HEK293 (cell line): ENCODE measurements at regions not wholly inside any gene's neighbourhood (a gene's known extent, or its start where the extent isn't known, plus 50 kb on each side); places are given as distances from the start of the nearest gene placed in this dataset.

Experiments
- CTCF ChIA-PET: fragments of 350-600 bp; formaldehyde crosslinking; extraction: SDS; loops from one replicate; lab custom pipeline; 2021; ENCODE audit warnings: antibody characterized with exemption; lab: Yijun Ruan, JAX
- POLR2A ChIA-PET: fragments of 300-600 bp; formaldehyde crosslinking; extraction: SDS; loops from one replicate; lab custom pipeline; 2020; ENCODE audit warnings: antibody characterized with exemption, inconsistent platforms; lab: Yijun Ruan, JAX
- H3K27ac ChIP-seq: fragments of 200-500 bp; sonication (Bioruptor generic); 2 replicates; pipeline ENCODE4 v1.5.1; 2014; ENCODE audit warnings: low read depth, low read length, control low read depth, inconsistent platforms; ENCODE audit errors: extremely low read depth
- H3K36me3 ChIP-seq, 2 experiments: fragments of 200-500 bp in 1 of 2; sonication (Bioruptor generic) in 1 of 2; 1 replicate in 1 of 2; 2 replicates in 1 of 2; pipeline ENCODE4 v1.5.1; 2014 to 2017; ENCODE audit warnings: inconsistent platforms in 2 of 2, low read length in 2 of 2; ENCODE audit not compliant: control insufficient read depth in 2 of 2, insufficient read depth in 1 of 2
- H3K4me1 ChIP-seq: fragments of 200-500 bp; sonication (Bioruptor generic); 2 replicates; pipeline ENCODE4 v1.5.1; 2014; ENCODE audit warnings: mild to moderate bottlenecking, low read length, inconsistent platforms; ENCODE audit not compliant: control insufficient read depth, insufficient read depth
- H3K4me3 ChIP-seq: 2 replicates; pipeline ENCODE4 v1.5.1; 2011; ENCODE audit warnings: low read depth, mild to moderate bottlenecking, control low read depth, low read length, moderate library complexity
- H3K9me3 ChIP-seq: fragments of 200-500 bp; sonication (Bioruptor generic); 2 replicates; pipeline ENCODE4 v1.5.1; 2014; ENCODE audit warnings: low read depth, low read length, inconsistent platforms; ENCODE audit not compliant: control insufficient read depth, insufficient read depth
- HOXC10 ChIP-seq: sonication (generic); formaldehyde crosslinking; IDR thresholded peaks from 2 replicates; pipeline ENCODE4 v1.8.1; 2023; ENCODE audit warnings: mild to moderate bottlenecking, missing genetic modification reagents
- PBX3 ChIP-seq: sonication (generic); formaldehyde crosslinking; IDR thresholded peaks from 2 replicates; pipeline ENCODE4 v1.8.1; 2022; ENCODE audit warnings: mild to moderate bottlenecking, moderate library complexity, missing genetic modification reagents
- RBAK ChIP-seq: fragments of 450-650 bp; formaldehyde crosslinking; IDR thresholded peaks from 2 replicates; pipeline ENCODE4 v1.5.1; 2016; ENCODE audit warnings: missing biosample characterization, missing genetic modification characterization
- REPIN1 ChIP-seq: fragments of 450-650 bp; formaldehyde crosslinking; IDR thresholded peaks from 2 replicates; pipeline ENCODE4 v1.5.1; 2017; ENCODE audit warnings: missing biosample characterization, missing genetic modification characterization, low read depth
- TRIM28 ChIP-seq: IDR thresholded peaks from 2 replicates; pipeline ENCODE4 v1.6.1; 2011; ENCODE audit warnings: low read length, control low read depth, borderline replicate concordance
- ZBTB44 ChIP-seq: fragments of 450-650 bp; IDR thresholded peaks from 2 replicates; pipeline ENCODE4 v1.5.1; 2018; ENCODE audit warnings: missing biosample characterization, mild to moderate bottlenecking, missing genetic modification characterization
- ZBTB49 ChIP-seq: fragments of 450-650 bp; formaldehyde crosslinking; IDR thresholded peaks from 2 replicates; pipeline ENCODE4 v1.5.1; 2016; ENCODE audit warnings: missing biosample characterization, missing genetic modification characterization, low read depth
- ZBTB6 ChIP-seq: fragments of 450-650 bp; formaldehyde crosslinking; IDR thresholded peaks from 2 replicates; pipeline ENCODE4 v1.5.1; 2017; ENCODE audit warnings: missing biosample characterization, missing genetic modification characterization
- ZNF10 ChIP-seq: fragments of 450-650 bp; formaldehyde crosslinking; IDR thresholded peaks from 2 replicates; pipeline ENCODE4 v1.5.1; 2017; ENCODE audit warnings: missing biosample characterization, missing genetic modification characterization
- ZNF214 ChIP-seq: fragments of 450-650 bp; formaldehyde crosslinking; IDR thresholded peaks from 2 replicates; pipeline ENCODE4 v1.5.1; 2017; ENCODE audit warnings: missing biosample characterization, mild to moderate bottlenecking, missing genetic modification characterization, borderline replicate concordance
- ZNF223 ChIP-seq: fragments of 450-650 bp; formaldehyde crosslinking; IDR thresholded peaks from 2 replicates; pipeline ENCODE4 v1.5.1; 2016; ENCODE audit warnings: missing biosample characterization, missing genetic modification characterization
- ZNF292 ChIP-seq: fragments of 450-650 bp; formaldehyde crosslinking; IDR thresholded peaks from 2 replicates; pipeline ENCODE4 v1.5.1; 2016; ENCODE audit warnings: low read depth, missing biosample characterization, missing genetic modification characterization, borderline replicate concordance
- ZNF426 ChIP-seq: fragments of 450-650 bp; formaldehyde crosslinking; IDR thresholded peaks from 2 replicates; pipeline ENCODE4 v1.5.1; 2017; ENCODE audit warnings: missing biosample characterization, missing genetic modification characterization, mild to moderate bottlenecking, inconsistent platforms, moderate library complexity
- ZNF549 ChIP-seq: fragments of 450-650 bp; IDR thresholded peaks from 2 replicates; pipeline ENCODE4 v1.5.1; 2018; ENCODE audit warnings: missing biosample characterization, missing genetic modification characterization, mild to moderate bottlenecking, inconsistent platforms, moderate library complexity
- ZNF585B ChIP-seq: fragments of 450-650 bp; formaldehyde crosslinking; IDR thresholded peaks from 2 replicates; pipeline ENCODE4 v1.5.1; 2016; ENCODE audit warnings: missing biosample characterization, missing genetic modification characterization
- ZNF610 ChIP-seq: fragments of 450-650 bp; formaldehyde crosslinking; IDR thresholded peaks from 2 replicates; pipeline ENCODE4 v1.5.1; 2016; ENCODE audit warnings: missing biosample characterization, missing genetic modification characterization, borderline replicate concordance
- ZNF623 ChIP-seq: fragments of 450-650 bp; formaldehyde crosslinking; IDR thresholded peaks from 2 replicates; pipeline ENCODE4 v1.5.1; 2016; ENCODE audit warnings: missing biosample characterization, missing genetic modification characterization
- ZNF747 ChIP-seq: fragments of 450-650 bp; formaldehyde crosslinking; IDR thresholded peaks from 2 replicates; pipeline ENCODE4 v1.5.1; 2016; ENCODE audit warnings: missing biosample characterization, missing genetic modification characterization

- no peak for TF ChIP-seq ZNF223 (tag by site-specific recombination)
- TF ChIP-seq RBAK (tag by site-specific recombination), result no peak
- no peak for TF ChIP-seq ZNF292 (tag by site-specific recombination)
- no peak for TF ChIP-seq ZNF549 (tag by site-specific recombination)
These were observed 573.9 kb upstream of the SALL3 start (continued) for GRCh38 chr18:78405763-78406162.

GRCh38 chr18:78406743-78407465, 572.7 kb upstream of the SALL3 start:
- peak; percentile 56 for TF ChIP-seq TRIM28
- TF ChIP-seq PBX3, result no peak
- no peak overlapping the region for H3K27ac ChIP-seq
- H3K9me3 ChIP-seq, result no peaks in the 10 kb centered on the region
- peaks cover 5% of the 10 kb centered on the region for H3K4me1 ChIP-seq
- ChIA-PET CTCF (no interaction called here), POLR2A (no interaction called here)
- H3K4me3 ChIP-seq, result no peak overlapping the region
- H3K36me3 ChIP-seq, result no peaks in the 10 kb centered on the region

GRCh38 chr18:78407466-78407844, 572.2 kb upstream of the SALL3 start:
- CTCF ChIA-PET, result no interaction called here
- POLR2A ChIA-PET, result no interaction called here
- no peaks in the 10 kb centered on the region for H3K36me3 ChIP-seq
- no peaks in the 10 kb centered on the region for H3K9me3 ChIP-seq
- no peak overlapping the region for H3K4me3 ChIP-seq
- TF ChIP-seq ZNF426, result no peak
- TF ChIP-seq ZBTB6 (tag by site-specific recombination), result no peak
- TF ChIP-seq REPIN1, result no peak
- TF ChIP-seq ZNF747 (tag by site-specific recombination), result no peak
- no peak for TF ChIP-seq HOXC10 (CRISPR knock-in tag)
- no peak for TF ChIP-seq ZNF214 (tag by site-specific recombination)
- no peak for TF ChIP-seq ZNF610 (tag by site-specific recombination)
- no peak for TF ChIP-seq ZNF585B (tag by site-specific recombination)
- TF ChIP-seq ZBTB49 (tag by site-specific recombination), result no peak
- no peak for TF ChIP-seq ZNF623 (tag by site-specific recombination)
- no peak for TF ChIP-seq ZNF10
- no peak for TF ChIP-seq ZBTB44 (tag by site-specific recombination)
- no peak overlapping the region for H3K27ac ChIP-seq
- peaks cover 5% of the 10 kb centered on the region for H3K4me1 ChIP-seq
